ENCODE measurements at regions not wholly inside any gene's neighbourhood (a gene's known extent, or its start where the extent isn't known, plus 50 kb on each side); places are given as distances from the start of the nearest gene placed in this dataset.

GRCh38 chr16:60123392-60124023, 1389.4 kb upstream of the GOT2 start:
- WGBS, 2 donors (ENCODE audit: low coverage in 1 of 2) = 43 to 53% methylated on average over 4 of the region's 4 CpGs

GRCh38 chr16:60120586-60120985, 1386.5 kb upstream of the GOT2 start:
- in situ Hi-C loops (cut with MboI; ENCODE audit: low pct_ligation_motif_present in 1 of 4, low pct_unique_long_range_greater_than_20kb in 1 of 4, low sequenced_read_pairs in 3 of 4) = no loop called here
- DNase-seq = no peak
- no peaks in the 10 kb centered on the region for H3K4me1 ChIP-seq
- H3K4me3 ChIP-seq = no peak overlapping the region
- intact Hi-C loops (cut with DNase I; ENCODE audit: low total_unique reads) = no loop called here
- no peak overlapping the region for H3K27ac ChIP-seq
- H3K36me3 ChIP-seq = no peaks in the 10 kb centered on the region
- WGBS, 2 donors (ENCODE audit: low coverage in 1 of 2) = 80 to 87% methylated on average over 5 to 14 of the region's 14 CpGs
- no peak for TF ChIP-seq EP300 (IDR thresholded peaks at IDR 0.05; ENCODE audit: low read depth)
- TF ChIP-seq POLR2AphosphoS5 (IDR thresholded peaks at IDR 0.05) = no peak
- no peak for TF ChIP-seq POLR2A (IDR thresholded peaks at IDR 0.05)
- TF ChIP-seq, protein P1, sequence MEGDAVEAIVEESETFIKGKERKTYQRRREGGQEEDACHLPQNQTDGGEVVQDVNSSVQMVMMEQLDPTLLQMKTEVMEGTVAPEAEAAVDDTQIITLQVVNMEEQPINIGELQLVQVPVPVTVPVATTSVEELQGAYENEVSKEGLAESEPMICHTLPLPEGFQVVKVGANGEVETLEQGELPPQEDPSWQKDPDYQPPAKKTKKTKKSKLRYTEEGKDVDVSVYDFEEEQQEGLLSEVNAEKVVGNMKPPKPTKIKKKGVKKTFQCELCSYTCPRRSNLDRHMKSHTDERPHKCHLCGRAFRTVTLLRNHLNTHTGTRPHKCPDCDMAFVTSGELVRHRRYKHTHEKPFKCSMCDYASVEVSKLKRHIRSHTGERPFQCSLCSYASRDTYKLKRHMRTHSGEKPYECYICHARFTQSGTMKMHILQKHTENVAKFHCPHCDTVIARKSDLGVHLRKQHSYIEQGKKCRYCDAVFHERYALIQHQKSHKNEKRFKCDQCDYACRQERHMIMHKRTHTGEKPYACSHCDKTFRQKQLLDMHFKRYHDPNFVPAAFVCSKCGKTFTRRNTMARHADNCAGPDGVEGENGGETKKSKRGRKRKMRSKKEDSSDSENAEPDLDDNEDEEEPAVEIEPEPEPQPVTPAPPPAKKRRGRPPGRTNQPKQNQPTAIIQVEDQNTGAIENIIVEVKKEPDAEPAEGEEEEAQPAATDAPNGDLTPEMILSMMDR (IDR thresholded peaks at IDR 0.05) = no peak
- H3K27me3 ChIP-seq = no peaks in the 10 kb centered on the region
- no peaks in the 10 kb centered on the region for H3K9me3 ChIP-seq

More at GRCh38 chr16:60123392-60124023, 1389.4 kb upstream of the GOT2 start:
- no peak for DNase-seq
- TF ChIP-seq EP300 (IDR thresholded peaks at IDR 0.05; ENCODE audit: low read depth) = no peak
- TF ChIP-seq POLR2AphosphoS5 (IDR thresholded peaks at IDR 0.05) = no peak
- TF ChIP-seq, protein P1 (IDR thresholded peaks at IDR 0.05) = no peak
- no peak for TF ChIP-seq POLR2A (IDR thresholded peaks at IDR 0.05)
- Histone ChIP-seq H3K4me1 (no peaks in the 10 kb centered on the region), H3K27me3 (no peaks in the 10 kb centered on the region), H3K4me3 (no peak overlapping the region), H3K36me3 (no peaks in the 10 kb centered on the region), H3K27ac (no peak overlapping the region), H3K9me3 (no peaks in the 10 kb centered on the region)
- in situ Hi-C loops (cut with MboI; ENCODE audit: low pct_ligation_motif_present in 1 of 4, low pct_unique_long_range_greater_than_20kb in 1 of 4, low sequenced_read_pairs in 3 of 4) (no loop called here), intact Hi-C loops (cut with DNase I; ENCODE audit: low total_unique reads) (no loop called here)

DNA sequence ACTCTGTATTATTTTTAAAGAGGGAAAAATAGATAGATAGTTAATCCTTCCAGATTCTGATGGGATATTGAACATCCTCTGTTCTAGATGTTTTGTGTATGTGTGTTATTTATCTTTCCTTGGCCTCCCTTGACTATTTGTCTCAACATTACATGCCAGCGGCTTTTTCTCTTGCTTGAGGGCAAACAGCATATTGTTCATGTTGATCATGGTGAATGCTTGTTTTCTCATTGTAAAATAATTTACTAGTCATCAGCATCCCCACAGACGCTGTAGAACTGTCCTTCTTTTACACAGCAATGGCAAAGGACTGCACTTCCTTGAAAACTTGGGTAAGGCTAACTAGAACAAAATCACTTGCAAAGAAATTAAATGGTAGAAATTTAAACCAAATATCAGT, 1376.4 kb upstream of the GOT2 start:
- no peaks in the 10 kb centered on the region for H3K36me3 ChIP-seq
- TF ChIP-seq, protein P1 (IDR thresholded peaks at IDR 0.05) = no peak
- no peak for TF ChIP-seq POLR2A (IDR thresholded peaks at IDR 0.05)
- no peak for TF ChIP-seq POLR2AphosphoS5 (IDR thresholded peaks at IDR 0.05)
- TF ChIP-seq EP300 (IDR thresholded peaks at IDR 0.05; ENCODE audit: low read depth) = no peak
- no peak overlapping the region for H3K4me3 ChIP-seq
- intact Hi-C loops (cut with DNase I; ENCODE audit: low total_unique reads) = no loop called here
- H3K27me3 ChIP-seq = no peaks in the 10 kb centered on the region
- WGBS, 2 donors (ENCODE audit: low coverage in 1 of 2) = 47 to 52% methylated on average over 2 of the region's 2 CpGs
- H3K9me3 ChIP-seq = no peaks in the 10 kb centered on the region
- H3K27ac ChIP-seq = no peak overlapping the region
- no peaks in the 10 kb centered on the region for H3K4me1 ChIP-seq
- in situ Hi-C loops (cut with MboI; ENCODE audit: low pct_ligation_motif_present in 1 of 4, low pct_unique_long_range_greater_than_20kb in 1 of 4, low sequenced_read_pairs in 3 of 4) = no loop called here
- DNase-seq = no peak

DNA sequence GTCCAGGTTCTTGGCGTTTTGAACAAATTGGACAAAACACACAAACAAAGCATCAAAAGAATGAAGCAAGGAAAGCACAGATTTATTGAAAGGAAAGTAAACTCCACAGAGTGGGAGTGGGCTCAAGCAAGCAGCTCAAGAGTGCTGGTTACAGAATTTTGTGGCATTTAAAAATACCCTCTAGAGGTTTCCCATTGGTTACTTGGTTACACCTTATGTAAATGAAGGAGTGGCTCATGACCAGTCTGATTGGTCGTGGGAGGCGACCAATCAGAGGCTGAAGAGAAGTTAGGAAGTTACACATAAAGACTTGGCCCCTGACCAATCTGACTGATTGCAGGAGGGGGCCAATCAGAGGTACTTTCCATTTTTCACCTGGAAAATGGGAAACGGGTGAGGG, 1373.8 kb upstream of the GOT2 start:
- in situ Hi-C loops (cut with MboI; ENCODE audit: low pct_ligation_motif_present in 1 of 4, low pct_unique_long_range_greater_than_20kb in 1 of 4, low sequenced_read_pairs in 3 of 4) = no loop called here
- 80 to 83% methylated on average over 4 of the region's 4 CpGs for WGBS, 2 donors (ENCODE audit: low coverage in 1 of 2)
- DNase-seq = no peak
- H3K4me3 ChIP-seq = no peak overlapping the region
- no peaks in the 10 kb centered on the region for H3K9me3 ChIP-seq
- intact Hi-C loops (cut with DNase I; ENCODE audit: low total_unique reads) = no loop called here
- H3K4me1 ChIP-seq = no peaks in the 10 kb centered on the region
- no peaks in the 10 kb centered on the region for H3K36me3 ChIP-seq
- no peak for TF ChIP-seq POLR2AphosphoS5 (IDR thresholded peaks at IDR 0.05)
- no peak for TF ChIP-seq EP300 (IDR thresholded peaks at IDR 0.05; ENCODE audit: low read depth)
- TF ChIP-seq POLR2A (IDR thresholded peaks at IDR 0.05) = no peak
- TF ChIP-seq, protein P1 (IDR thresholded peaks at IDR 0.05) = no peak
- no peak overlapping the region for H3K27ac ChIP-seq
- H3K27me3 ChIP-seq = no peaks in the 10 kb centered on the region
